Daoy (cell line): ENCODE measurements at regions not wholly inside any gene's neighbourhood (a gene's known extent, or its start where the extent isn't known, plus 50 kb on each side); places are given as distances from the start of the nearest gene placed in this dataset.

Experiments used
- DNase-seq: peaks from one replicate; pipeline ENCODE4 v3.0.0-alpha.2; 2015; ENCODE audit warnings: low read depth

- no peak for DNase-seq
Measured at GRCh38 chr3:137061186-137061585, 103.4 kb downstream of the IL20RB start.

DNA sequence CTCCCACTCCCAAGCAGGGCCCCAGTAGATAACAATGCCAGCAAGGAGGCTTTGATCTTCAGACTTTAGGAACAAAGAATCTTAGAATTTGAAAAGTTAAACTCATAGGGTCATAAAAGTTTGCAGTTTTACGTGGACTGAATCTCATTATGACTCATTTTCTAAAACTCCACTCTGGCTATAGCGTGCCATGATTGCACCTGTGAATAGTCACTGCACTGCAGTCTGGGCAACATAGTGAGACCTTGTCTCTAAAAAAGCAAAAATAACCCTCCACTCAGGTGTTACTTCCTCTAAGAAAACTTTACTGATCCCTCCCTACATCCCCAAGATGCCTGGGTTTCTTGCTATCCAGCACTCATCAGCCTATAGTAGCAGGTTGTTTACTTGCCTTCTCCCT is 104.5 kb downstream of the IL20RB start:
- no peak for DNase-seq

- DNase-seq, result no peak
Measured at GRCh38 chr3:137065381-137065780, 107.6 kb downstream of the IL20RB start.

GRCh38 chr3:137066092-137066491 is 108.3 kb downstream of the IL20RB start:
- no peak for DNase-seq

DNA sequence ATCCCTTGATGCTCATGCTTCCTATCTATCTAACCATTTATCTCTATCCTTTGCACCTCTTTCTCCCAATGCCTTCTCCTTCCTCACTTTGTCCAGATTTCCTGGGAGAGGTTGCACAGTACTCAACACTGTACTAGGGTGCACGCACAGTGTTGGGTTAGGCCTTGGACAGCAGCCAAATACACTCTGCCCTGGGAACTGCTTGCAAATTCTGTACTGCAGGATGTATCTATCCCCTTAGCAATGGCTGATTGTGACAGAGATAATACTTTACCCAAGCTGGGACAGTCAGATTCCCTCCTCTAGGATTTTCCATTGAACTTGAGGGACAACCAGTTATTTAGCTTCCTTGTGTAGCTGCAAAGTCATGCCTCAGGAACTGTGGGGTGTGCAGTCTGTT is 113.3 kb downstream of the IL20RB start:
- DNase-seq, result no peak

DNA sequence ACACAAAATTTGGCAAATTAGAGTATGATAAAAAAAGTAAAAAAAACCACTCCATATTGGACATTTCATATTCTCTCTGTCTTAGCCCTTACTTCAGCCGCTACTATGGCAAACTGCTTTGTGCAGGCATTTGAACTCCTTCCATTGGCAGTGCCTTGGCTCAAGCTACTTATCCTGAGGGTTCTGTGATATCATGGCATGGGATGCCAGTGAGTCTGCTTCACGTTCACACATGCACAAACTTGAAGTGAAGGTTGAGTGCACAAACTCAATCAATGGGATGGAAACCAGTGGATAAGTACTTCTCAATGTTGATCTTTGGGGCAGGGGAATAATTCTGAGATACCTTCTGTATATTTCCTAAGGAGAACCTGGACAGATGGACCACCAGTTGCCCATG is 117.2 kb downstream of the IL20RB start:
- DNase-seq, result no peak

DNA sequence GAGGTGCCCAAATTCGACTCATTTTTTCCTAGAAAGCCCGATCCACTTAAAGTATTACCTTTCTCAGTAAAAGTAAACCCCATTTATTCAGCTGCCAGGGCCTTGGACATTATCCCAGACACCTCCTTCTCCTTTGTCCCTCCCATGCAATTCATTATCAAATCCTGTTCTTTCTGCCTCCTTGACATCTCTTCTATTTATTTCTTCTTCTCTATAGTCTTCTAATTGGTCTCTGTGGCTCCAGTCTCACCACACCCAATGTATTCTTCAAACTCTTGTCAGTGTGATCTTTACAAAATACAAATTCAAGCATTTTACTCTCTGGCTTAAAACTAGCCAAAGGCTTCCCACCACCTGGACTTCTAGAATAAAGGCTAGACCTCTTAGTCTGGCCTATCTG is 120.3 kb downstream of the IL20RB start:
- DNase-seq, result no peak

DNA sequence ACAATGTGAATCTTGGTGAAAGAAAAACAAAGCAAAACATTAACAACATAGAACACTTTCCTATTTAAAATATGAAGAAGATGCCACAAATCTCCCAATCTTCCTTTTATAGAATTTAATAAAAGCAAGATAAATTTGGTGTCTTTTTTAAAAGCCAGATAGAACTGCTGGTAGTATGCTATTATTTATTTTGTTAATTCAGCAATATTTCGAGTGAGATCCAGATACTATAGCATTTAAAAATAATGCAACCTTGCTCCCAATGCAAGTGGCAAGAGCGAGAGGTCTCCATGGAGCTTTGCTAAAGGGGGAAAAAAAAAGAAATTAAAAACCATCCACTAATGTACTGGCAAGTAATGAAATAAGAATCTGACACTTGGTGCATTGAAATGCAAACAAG is 121.8 kb downstream of the IL20RB start:
- DNase-seq, result no peak

DNA sequence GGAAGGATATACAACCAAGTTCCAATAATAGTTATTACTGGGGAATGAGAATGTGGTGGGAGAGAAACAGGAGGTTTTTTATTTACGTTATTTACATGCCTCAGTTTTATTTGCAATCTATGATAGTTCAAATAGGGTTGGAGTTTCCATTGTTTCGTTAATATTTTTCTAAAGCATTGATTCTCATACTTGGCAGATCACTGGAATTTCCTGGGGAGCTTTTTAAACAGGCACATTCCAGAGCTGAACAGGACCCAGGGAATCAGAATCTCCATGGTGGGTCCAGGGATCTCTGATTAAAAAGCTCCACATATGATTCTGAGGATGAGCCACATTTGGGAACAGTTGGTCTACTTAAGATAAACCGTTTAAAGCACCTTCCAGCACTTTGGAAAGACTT is 123.9 kb downstream of the IL20RB start:
- DNase-seq, result no peak

DNA sequence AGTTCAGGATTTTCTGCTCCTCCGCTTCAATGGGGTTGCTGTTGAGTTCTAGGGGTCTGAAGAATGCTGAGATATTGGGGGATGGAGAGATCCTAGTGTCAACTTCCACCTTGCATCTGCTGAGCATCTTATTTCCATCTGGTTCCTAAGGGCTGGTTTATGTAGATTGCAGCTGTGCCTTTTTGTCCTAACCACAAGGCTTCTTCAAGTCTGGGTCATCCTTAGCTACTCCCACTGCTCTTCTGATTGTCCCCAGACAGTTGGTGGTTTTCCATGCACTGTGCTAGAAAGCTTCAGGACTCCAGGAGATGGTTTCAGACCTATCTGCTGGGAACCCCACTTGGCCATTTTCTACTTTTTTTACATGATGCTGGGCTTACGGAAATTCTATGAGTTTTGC is 125.0 kb downstream of the IL20RB start:
- DNase-seq, result no peak

DNA sequence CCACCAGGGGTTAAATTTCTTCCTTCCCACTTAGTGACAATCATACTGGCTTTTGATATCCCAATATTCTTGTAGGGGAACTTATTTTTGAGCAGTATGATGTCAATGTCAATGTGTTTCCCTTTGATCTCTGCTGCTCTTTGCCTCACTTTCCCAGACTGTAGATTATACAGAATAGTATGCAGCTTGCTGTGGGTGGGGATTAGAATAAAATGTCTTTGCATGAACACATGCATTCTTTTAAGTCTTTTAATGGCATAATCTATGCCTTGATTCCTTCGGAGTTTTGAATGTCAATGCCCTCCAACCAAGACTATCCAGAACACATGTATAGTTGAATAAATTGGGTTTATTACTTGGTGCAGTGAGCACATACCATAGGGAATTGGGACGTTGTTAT is 125.5 kb downstream of the IL20RB start:
- no peak for DNase-seq

DNA sequence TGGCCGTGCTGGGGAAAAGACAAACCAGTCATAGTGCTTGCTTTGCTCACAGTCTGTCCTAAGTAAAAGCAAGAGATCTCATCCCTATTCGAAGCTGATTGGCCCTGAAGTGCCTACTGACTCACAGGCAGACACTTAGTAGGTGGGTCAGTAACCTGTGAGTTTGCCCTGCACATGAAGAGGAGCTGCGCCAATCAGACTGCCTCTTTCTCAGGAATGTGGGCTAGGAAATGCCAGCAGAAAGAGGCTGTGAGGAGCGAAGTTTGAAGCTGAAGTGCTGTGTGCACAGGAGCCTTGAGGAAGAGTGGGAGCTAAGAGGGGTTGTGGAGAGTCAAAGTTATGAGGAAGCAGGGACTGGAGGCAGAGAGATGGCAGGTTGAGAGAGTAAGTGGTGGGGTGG is 126.8 kb downstream of the IL20RB start:
- DNase-seq, result no peak

- DNase-seq, result no peak
Measured at GRCh38 chr3:137097386-137097785, 139.6 kb downstream of the IL20RB start.

DNA sequence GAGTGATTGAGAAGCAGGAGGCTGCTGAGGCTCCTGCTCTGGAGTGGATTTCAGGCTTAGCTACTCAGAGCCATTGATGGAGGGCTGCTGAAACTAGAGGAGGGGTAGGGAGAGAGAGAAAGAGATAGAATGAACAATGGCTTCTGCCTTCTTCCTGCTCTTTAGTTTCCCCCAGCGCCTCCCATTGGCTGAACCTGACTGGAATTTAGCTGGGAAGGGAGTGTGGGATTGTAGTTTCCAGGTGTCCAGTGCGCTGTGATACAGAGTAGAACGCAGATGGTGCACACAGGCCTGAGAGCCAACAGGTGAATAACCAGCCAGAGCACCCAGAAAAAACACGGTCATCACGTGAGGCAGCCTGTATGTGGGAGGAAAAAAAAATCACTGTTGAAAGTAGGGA is 140.1 kb downstream of the IL20RB start:
- no peak for DNase-seq

- DNase-seq, result no peak
Measured at GRCh38 chr3:137099364-137100219, 141.8 kb downstream of the IL20RB start.

DNA sequence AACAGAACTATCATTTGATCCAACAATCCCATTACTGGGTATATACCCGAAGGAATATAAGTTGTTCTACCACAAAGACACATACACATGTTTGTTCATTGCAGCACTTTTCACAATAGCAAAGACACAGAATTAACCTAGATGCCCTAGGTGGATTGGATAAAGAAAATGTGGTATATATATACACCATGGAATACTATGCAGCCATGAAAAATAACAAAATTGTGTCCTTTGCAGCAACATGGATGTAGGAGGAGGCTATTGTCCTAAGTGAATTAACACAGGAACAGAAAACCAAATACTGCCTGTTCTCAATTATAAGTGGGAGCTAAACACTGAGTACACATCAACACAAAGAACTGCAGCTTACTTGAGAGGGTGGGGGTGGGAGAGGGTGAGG is 142.5 kb downstream of the IL20RB start:
- no peak for DNase-seq

DNA sequence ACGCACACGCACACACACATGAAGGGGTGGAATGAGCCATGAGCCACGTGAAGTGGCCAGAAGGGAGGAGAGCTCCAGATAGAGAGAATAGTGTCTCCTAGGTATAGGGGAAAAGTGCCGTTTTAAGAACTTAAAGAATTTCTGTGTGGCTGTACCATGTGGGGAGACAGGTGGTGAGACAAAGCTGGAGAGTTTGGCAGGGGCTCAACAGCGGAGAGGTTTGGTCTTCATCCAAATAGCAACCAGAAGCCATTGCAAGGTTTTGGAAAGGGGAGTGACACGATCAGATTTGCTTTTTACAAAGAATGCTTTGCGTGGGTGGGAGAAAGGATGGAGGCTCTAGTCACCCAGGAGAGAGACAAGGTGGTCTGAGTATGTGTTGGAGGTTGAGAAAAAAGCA is 146.0 kb downstream of the IL20RB start:
- DNase-seq, result no peak

GRCh38 chr3:137105277-137105977 is 147.6 kb downstream of the IL20RB start:
- DNase-seq, result peak; percentile 45

- DNase-seq, result no peak
Measured at GRCh38 chr3:137106612-137107240, 148.9 kb downstream of the IL20RB start.

DNA sequence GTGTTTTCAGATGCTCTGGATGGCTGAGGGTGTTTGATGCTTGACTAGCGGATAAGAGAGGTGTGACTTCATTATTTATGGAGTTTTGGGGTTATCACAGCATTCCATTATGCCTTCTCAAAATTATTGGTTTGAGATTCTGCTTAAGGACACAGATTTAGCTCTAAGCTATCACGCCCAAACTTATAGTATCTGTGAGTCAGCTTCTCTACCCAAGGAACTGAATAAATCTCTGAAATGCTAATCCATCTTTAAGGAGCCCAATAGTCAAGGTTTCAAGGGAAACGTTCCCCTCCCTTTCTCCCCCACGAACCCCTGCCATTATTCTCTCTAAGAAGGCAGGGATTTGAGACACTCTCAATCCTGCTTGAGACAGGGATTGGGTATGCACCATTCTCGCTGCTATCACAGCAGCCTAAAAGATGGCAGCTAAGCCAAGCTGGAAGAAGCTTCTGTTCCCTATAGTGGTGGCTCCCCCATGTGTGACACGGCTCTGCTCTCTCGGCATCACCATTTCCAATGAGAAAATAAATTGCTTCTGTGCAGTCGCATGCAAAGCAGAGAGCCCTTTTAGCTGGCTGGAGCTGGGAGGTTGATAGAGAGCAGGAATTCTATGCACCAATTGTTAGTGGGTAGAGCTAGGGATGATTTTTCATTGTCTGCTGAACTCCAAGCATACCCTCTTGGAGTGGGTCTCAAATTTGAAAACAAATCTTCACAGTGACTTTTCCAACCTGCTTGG is 151.1 kb downstream of the IL20RB start:
- no peak for DNase-seq

DNA sequence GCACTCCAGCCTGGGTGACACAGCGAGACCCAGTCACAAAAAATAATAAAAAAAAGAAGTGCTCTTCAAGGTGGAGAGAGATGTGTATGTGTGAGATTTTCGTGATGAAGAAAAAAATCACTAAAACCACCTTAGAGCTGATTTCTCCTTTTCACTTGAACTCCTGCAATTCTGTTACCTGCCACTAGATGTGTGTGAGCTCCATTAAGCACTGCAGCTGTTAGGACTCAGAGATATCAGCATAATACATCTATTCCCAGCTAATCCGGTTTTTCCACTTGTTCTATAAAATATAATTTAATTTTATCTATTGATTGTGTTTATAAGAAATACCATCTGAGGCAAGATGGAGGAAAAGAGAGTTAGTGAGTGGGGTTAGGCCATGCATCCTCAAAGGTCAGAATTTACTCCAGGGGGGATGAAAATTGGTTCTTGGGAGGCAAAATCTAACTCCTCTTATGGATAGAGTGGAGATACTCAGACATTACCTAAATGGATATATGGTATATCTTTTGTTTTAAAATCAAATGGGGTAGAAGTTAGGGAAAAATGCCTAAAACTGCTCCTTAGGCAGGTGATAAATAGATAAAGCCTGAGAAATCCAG is 152.7 kb downstream of the IL20RB start:
- peak; percentile 17 for DNase-seq

- no peak for DNase-seq
Measured at GRCh38 chr3:137111497-137111896, 153.7 kb downstream of the IL20RB start.
